Right lobe of liver (tissue), 6 donors: ENCODE measurements at regions not wholly inside any gene's neighbourhood (a gene's known extent, or its start where the extent isn't known, plus 50 kb on each side); places are given as distances from the start of the nearest gene placed in this dataset.

ENCODE experiments used
- ATAC-seq, 4 donors: fragments of 200-7000 bp; cut with Tn5 transposase; one replicate each; pipeline ENCODE4 v1.9.1; 2020; ENCODE audit warnings: mild to moderate bottlenecking in 4 of 4, moderate library complexity in 4 of 4
- DNase-seq, 3 donors: peaks; one replicate each; pipeline ENCODE4 v3.0.0-alpha.2; 2020
- H3K27ac ChIP-seq, 3 donors: fragments of 200-600 bp; one replicate each; pipeline ENCODE4 v1.8.0; 2022
- H3K27me3 ChIP-seq, 2 donors: fragments of 200-600 bp; one replicate each; pipeline ENCODE4 v1.8.0; 2022
- H3K36me3 ChIP-seq, 4 donors: fragments of 200-600 bp; sonication (generic) in 1 of 4; one replicate each; pipeline versions ENCODE4 v1.5.1 to v1.8.0; 2017 to 2022; ENCODE audit warnings: control low read depth in 1 of 4
- H3K4me1 ChIP-seq, 4 donors: fragments of 200-600 bp; sonication (generic) in 1 of 4; one replicate each; pipeline versions ENCODE4 v1.5.1 to v1.8.0; 2017 to 2022; ENCODE audit warnings: control low read depth in 1 of 4
- H3K4me3 ChIP-seq, 3 donors: fragments of 200-600 bp; one replicate each; pipeline ENCODE4 v1.8.0; 2022
- H3K9me3 ChIP-seq, 4 donors: fragments of 200-600 bp; sonication (generic) in 1 of 4; one replicate each; pipeline versions ENCODE4 v1.5.1 to v1.8.0; 2017 to 2022; ENCODE audit warnings: control low read depth in 1 of 4
- POLR2A ChIP-seq: fragments of 450-650 bp; IDR thresholded peaks from one replicate; pipeline ENCODE4 v1.6.1; 2017; ENCODE audit warnings: antibody characterized with exemption, mild to moderate bottlenecking
- WGBS: methylation state at CpG from one replicate; pipeline ENCODE4 v1.1.6; 2018; ENCODE audit warnings: low coverage, low lambda C conversion rate; ENCODE audit not compliant: insufficient coverage; ENCODE audit errors: missing lambda C conversion rate; 5-methylcytosine and 5-hydroxymethylcytosine counted together
- intact Hi-C, 2 donors: fragments of 100-400 bp; cut with DNase I; formaldehyde crosslinking; loops; one replicate each; pipeline versions ENCODE4 v1.11.2 to v1.14.1; 2022
- TF ChIP-seq, protein P1 (sequence below), 4 donors: fragments of 200-600 bp in 3 of 4; fragments of 450-650 bp in 1 of 4; IDR thresholded peaks; one replicate each; pipeline versions ENCODE4 v1.5.1 to v1.8.0; 2016 to 2022; ENCODE audit warnings: antibody characterized with exemption in 4 of 4, mild to moderate bottlenecking in 2 of 4
- donor health status: DM: no; HTN: yes; CAD: no.
- donor health status: DM: no; HTN: no; CAD: no.
- donor health status: DM: no; HTN: no; CAD: no.
- donor health status: DM: no; HTN: yes; CAD: no.
- donor health status: DM: no; HTN: yes; CAD: no.

DNA sequence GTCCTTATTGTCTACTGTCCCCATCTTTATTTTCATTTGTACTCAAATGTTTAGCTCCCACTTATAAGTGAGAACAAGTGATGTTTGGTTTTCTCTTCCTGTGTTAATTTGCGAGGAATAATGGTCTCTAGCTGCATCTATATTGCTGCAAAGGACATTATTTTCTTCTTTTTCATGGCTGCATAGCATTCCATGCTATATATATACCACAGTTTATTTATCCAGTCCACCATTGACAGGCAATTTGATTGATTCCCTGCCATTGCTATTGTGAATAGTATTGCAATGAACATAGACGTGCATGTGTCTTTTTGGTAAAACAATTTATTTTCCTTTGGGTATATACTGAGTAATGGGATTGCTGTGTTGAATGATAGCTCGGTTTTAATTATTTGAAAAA is 1545.8 kb upstream of the RAG2 start:
- 23% methylated on average over 3 of the region's 3 CpGs for WGBS
- Histone ChIP-seq H3K4me1 (no peaks in the 10 kb centered on the region), H3K4me3 (no peak overlapping the region), H3K27me3 (no peaks in the 10 kb centered on the region), H3K9me3 (no peaks in the 10 kb centered on the region), H3K27ac (no peak overlapping the region), H3K36me3 (no peaks in the 10 kb centered on the region)
- no peak for TF ChIP-seq POLR2A
- TF ChIP-seq, protein P1, sequence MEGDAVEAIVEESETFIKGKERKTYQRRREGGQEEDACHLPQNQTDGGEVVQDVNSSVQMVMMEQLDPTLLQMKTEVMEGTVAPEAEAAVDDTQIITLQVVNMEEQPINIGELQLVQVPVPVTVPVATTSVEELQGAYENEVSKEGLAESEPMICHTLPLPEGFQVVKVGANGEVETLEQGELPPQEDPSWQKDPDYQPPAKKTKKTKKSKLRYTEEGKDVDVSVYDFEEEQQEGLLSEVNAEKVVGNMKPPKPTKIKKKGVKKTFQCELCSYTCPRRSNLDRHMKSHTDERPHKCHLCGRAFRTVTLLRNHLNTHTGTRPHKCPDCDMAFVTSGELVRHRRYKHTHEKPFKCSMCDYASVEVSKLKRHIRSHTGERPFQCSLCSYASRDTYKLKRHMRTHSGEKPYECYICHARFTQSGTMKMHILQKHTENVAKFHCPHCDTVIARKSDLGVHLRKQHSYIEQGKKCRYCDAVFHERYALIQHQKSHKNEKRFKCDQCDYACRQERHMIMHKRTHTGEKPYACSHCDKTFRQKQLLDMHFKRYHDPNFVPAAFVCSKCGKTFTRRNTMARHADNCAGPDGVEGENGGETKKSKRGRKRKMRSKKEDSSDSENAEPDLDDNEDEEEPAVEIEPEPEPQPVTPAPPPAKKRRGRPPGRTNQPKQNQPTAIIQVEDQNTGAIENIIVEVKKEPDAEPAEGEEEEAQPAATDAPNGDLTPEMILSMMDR (IDR thresholded peaks at IDR 0.05), result no peak
- DNase-seq (no peak), ATAC-seq (no peak)
- intact Hi-C loops, result no loop called here

DNA sequence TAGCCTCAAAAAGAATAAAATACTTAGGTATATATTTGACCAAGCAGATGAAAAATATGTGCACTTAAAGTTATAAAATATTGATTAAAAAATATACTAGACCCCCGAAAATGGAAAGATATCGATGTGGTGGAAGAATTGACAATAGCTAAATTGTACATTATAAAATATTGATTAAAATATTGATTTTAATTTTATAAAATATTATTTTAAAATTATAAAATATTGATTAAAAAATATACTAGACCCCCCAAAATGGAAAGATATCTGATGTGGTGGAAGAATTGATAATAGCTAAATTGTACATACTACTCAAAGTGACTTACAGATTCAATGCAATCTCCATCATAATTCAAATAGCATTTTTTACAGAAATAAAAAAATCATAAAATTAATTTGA is 1540.9 kb upstream of the RAG2 start:
- H3K27ac ChIP-seq, result no peak overlapping the region
- ATAC-seq, result no peak
- intact Hi-C loops, result no loop called here
- no peak for DNase-seq
- no peaks in the 10 kb centered on the region for H3K36me3 ChIP-seq
- no peaks in the 10 kb centered on the region for H3K9me3 ChIP-seq
- no peaks in the 10 kb centered on the region for H3K27me3 ChIP-seq
- TF ChIP-seq, protein P1 (IDR thresholded peaks at IDR 0.05), result no peak
- no peak for TF ChIP-seq POLR2A
- no peak overlapping the region for H3K4me3 ChIP-seq
- 54% methylated on average over 2 of the region's 2 CpGs for WGBS
- H3K4me1 ChIP-seq, result no peaks in the 10 kb centered on the region

DNA sequence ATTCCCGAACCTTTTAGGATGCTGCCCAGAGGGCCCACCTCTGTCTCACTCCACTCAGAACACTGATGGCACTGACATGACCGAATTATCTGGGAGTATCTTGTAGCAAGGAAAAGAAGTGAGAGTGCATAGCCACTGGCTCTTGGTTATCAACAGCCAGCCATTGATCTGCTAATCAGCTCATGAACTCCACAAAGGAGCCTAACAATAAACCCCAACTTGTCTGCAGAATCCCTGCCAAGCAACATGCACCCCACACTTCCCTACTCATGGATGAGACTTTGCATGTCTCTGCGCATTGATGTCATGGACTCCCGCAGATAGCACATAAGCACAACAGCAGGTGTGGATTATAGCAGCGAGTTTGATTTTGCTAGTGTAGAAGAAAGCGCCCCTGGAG is 1538.9 kb upstream of the RAG2 start:
- no peak overlapping the region for H3K27ac ChIP-seq
- ATAC-seq, result no peak
- H3K27me3 ChIP-seq, result no peaks in the 10 kb centered on the region
- intact Hi-C loops, result no loop called here
- 63% methylated on average over 6 of the region's 6 CpGs for WGBS
- H3K36me3 ChIP-seq, result no peaks in the 10 kb centered on the region
- no peaks in the 10 kb centered on the region for H3K9me3 ChIP-seq
- no peak for TF ChIP-seq POLR2A
- TF ChIP-seq, protein P1 (IDR thresholded peaks at IDR 0.05), result no peak
- H3K4me3 ChIP-seq, result no peak overlapping the region
- DNase-seq, result no peak
- no peaks in the 10 kb centered on the region for H3K4me1 ChIP-seq

DNA sequence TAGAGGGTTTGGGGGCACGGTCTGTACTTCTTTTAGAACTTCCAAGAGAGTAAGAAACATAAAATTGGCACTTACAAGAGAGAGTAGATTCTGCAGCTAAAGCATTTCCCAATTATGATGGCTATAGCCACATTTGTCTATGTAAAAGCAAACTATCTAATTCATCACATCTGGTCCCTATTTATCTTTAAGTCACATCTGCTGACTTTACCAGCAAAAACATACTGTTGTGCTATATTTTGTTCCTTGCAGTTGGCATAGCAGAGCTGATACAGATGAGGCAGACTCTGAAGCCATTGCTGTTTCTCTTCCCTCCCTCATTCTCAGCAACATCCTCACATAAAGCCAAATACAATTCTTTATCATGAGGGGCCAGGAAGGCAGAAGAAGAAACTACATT is 1533.5 kb upstream of the RAG2 start:
- intact Hi-C loops, result no loop called here

More for the DNA sequence above, 1533.5 kb upstream of the RAG2 start:
- no peaks in the 10 kb centered on the region for H3K9me3 ChIP-seq
- TF ChIP-seq, protein P1 (IDR thresholded peaks at IDR 0.05), result no peak
- TF ChIP-seq POLR2A, result no peak
- DNase-seq (no peak), ATAC-seq (no peak)
- 11% methylated on average over 1 of the region's 1 CpG for WGBS
- H3K36me3 ChIP-seq, result no peaks in the 10 kb centered on the region
- no peak overlapping the region for H3K27ac ChIP-seq
- no peaks in the 10 kb centered on the region for H3K27me3 ChIP-seq
- H3K4me1 ChIP-seq, result no peaks in the 10 kb centered on the region
- no peak overlapping the region for H3K4me3 ChIP-seq
